K562 (cell line): ENCODE measurements at regions not wholly inside any gene's neighbourhood (a gene's known extent, or its start where the extent isn't known, plus 50 kb on each side); places are given as distances from the start of the nearest gene placed in this dataset.

Experiments used
- ATAC-seq: fragments of 200-7000 bp; cut with Tn5 transposase; 3 replicates; pipeline ENCODE4 v1.9.1; 2020; ENCODE audit warnings: moderate library complexity
- BruUV-seq: library from RNA; stranded (reverse); fragments of 400-500 nt; replicated peaks from 2 replicates; lab custom pipeline; 2021; lab: Mats Ljungman, UMichigan
- CTCF ChIA-PET: fragments of 300-600 bp; formaldehyde crosslinking; extraction: SDS; loops from one replicate; lab custom pipeline; 2021; ENCODE audit warnings: low intra/inter-chr PET ratio; lab: Yijun Ruan, JAX
- POLR2A ChIA-PET: fragments of 300-600, 350-650 bp; sonication (Branson Sonifier 250); formaldehyde crosslinking; extraction: SDS; loops from one replicate; lab custom pipeline; 2021; ENCODE audit warnings: antibody characterized with exemption, inconsistent platforms; lab: Yijun Ruan, JAX
- DNase-seq, 4 experiments: peaks; one replicate each; pipeline versions ENCODE4 v3.0.0 to v3.0.0-alpha.2; 2011 to 2018; ENCODE audit warnings: low spot score in 3 of 4, mixed read lengths in 3 of 4; ENCODE audit errors: extremely low read depth in 1 of 4
- FAIRE-seq: peaks from 2 replicates; lab custom pipeline; 2011; peaks lifted over from hg19 to GRCh38; lab: Jason Lieb, UNC
- H2AFZ ChIP-seq: 2 replicates; pipeline ENCODE4 v1.6.0; 2011; ENCODE audit warnings: low read depth, low read length, control low read depth, inconsistent platforms
- H3K27ac ChIP-seq: fragments of 200-600 bp; 3 replicates; pipeline ENCODE4 v1.8.0; 2011; ENCODE audit warnings: low read depth, mild to moderate bottlenecking, control low read depth, inconsistent platforms, low read length, moderate library complexity, mixed read lengths; ENCODE audit errors: extremely low read depth
- H3K27me3 ChIP-seq, 2 experiments: fragments of 300-600 bp in 1 of 2; 2 replicates in 1 of 2; 3 replicates in 1 of 2; pipeline versions ENCODE4 v1.6.0 to v1.8.0; 2011; ENCODE audit warnings: inconsistent platforms in 2 of 2, low read length in 2 of 2, mild to moderate bottlenecking in 1 of 2, mixed read lengths in 1 of 2, moderate library complexity in 1 of 2; ENCODE audit not compliant: control insufficient read depth in 2 of 2, insufficient read depth in 2 of 2
- H3K36me3 ChIP-seq: fragments of 300-600 bp; 3 replicates; pipeline ENCODE4 v1.8.0; 2011; ENCODE audit warnings: mild to moderate bottlenecking, low read length, inconsistent platforms; ENCODE audit not compliant: control insufficient read depth, insufficient read depth
- H3K4me1 ChIP-seq, 2 experiments: fragments of 200-600 bp in 1 of 2; replicated peaks in 1 of 2; 2 replicates in 1 of 2; 3 replicates in 1 of 2; pipeline versions ENCODE4 v1.5.1 to v1.8.0; 2011; ENCODE audit warnings: inconsistent platforms in 2 of 2, low read length in 2 of 2, mild to moderate bottlenecking in 1 of 2, mixed read lengths in 1 of 2, moderate library complexity in 1 of 2; ENCODE audit not compliant: control insufficient read depth in 2 of 2, insufficient read depth in 2 of 2
- H3K4me2 ChIP-seq: 2 replicates; pipeline ENCODE4 v1.6.1; 2011; ENCODE audit warnings: low read length, control low read depth, inconsistent platforms, mixed read lengths; ENCODE audit not compliant: insufficient read depth
- H3K4me3 ChIP-seq: fragments of 200-600 bp; sonication (generic), shearing (Covaris generic); 2 replicates; pipeline ENCODE4 v1.5.1; 2016; ENCODE audit warnings: control low read depth, inconsistent platforms
- H3K79me2 ChIP-seq: fragments of 200-600 bp; 3 replicates; pipeline ENCODE4 v1.8.0; 2011; ENCODE audit warnings: low read length, inconsistent platforms; ENCODE audit not compliant: control insufficient read depth, insufficient read depth
- H3K9ac ChIP-seq, 2 experiments: 2 replicates each; pipeline versions ENCODE4 v1.6.0 to v1.6.1; 2011; ENCODE audit warnings: low read depth in 2 of 2, low read length in 2 of 2, control low read depth in 1 of 2, inconsistent platforms in 1 of 2, mild to moderate bottlenecking in 1 of 2, mixed read lengths in 1 of 2; ENCODE audit not compliant: insufficient read depth in 1 of 2
- H3K9me1 ChIP-seq: one replicate; pipeline ENCODE4 v1.6.0; 2011; ENCODE audit warnings: inconsistent platforms, mild to moderate bottlenecking, low read length, moderate library complexity; ENCODE audit not compliant: control insufficient read depth, insufficient read depth
- H3K9me3 ChIP-seq: replicated peaks from 2 replicates; pipeline ENCODE4 v1.5.1; 2011; ENCODE audit warnings: low read depth, low read length, inconsistent platforms; ENCODE audit not compliant: control insufficient read depth, insufficient read depth
- H4K20me1 ChIP-seq: replicated peaks from 2 replicates; pipeline ENCODE4 v1.6.1; 2011; ENCODE audit warnings: low read length, inconsistent platforms, mixed read lengths; ENCODE audit not compliant: control insufficient read depth, insufficient read depth
- ARID1B ChIP-seq: fragments of 450-650 bp; IDR thresholded peaks from 2 replicates; pipeline ENCODE4 v1.6.1; 2016; ENCODE audit warnings: antibody characterized with exemption, mild to moderate bottlenecking, inconsistent platforms
- GMEB1 ChIP-seq: fragments of 250-450 bp; sonication (Bioruptor Pico); IDR thresholded peaks from 2 replicates; pipeline ENCODE4 v1.4.0; 2020; ENCODE audit warnings: mild to moderate bottlenecking
- GTF2B ChIP-seq: IDR thresholded peaks from 2 replicates; pipeline ENCODE4 v1.6.1; 2011; ENCODE audit not compliant: insufficient read length; ENCODE audit errors: extremely low read depth
- RERE ChIP-seq: sonication (generic); formaldehyde crosslinking; IDR thresholded peaks from 2 replicates; pipeline ENCODE4 v1.8.0; 2023; ENCODE audit warnings: missing genetic modification reagents, mild to moderate bottlenecking, borderline replicate concordance
- RFX5 ChIP-seq: IDR thresholded peaks from 2 replicates; pipeline ENCODE4 v1.6.1; 2011; ENCODE audit warnings: low read depth, mild to moderate bottlenecking, improper control_type of control experiment, low read length
- RFX7 ChIP-seq: fragments of 250-450 bp; sonication (Bioruptor Pico); IDR thresholded peaks from 2 replicates; pipeline ENCODE4 v1.5.1; 2021; ENCODE audit warnings: mild to moderate bottlenecking
- SNIP1 ChIP-seq: fragments of 450-650 bp; IDR thresholded peaks from 2 replicates; pipeline ENCODE4 v1.7.1; 2017; ENCODE audit warnings: low read depth, mild to moderate bottlenecking
- SRSF9 ChIP-seq: fragments of 200-400 bp; formaldehyde crosslinking; IDR thresholded peaks from 2 replicates; pipeline ENCODE4 v1.6.1; 2017; ENCODE audit warnings: low read depth, low read length, borderline replicate concordance
- ZNF239 ChIP-seq: fragments of 250-450 bp; sonication (Bioruptor Pico); IDR thresholded peaks from 2 replicates; pipeline ENCODE4 v1.4.0; 2020; ENCODE audit warnings: mild to moderate bottlenecking
- WGBS: fragments of 100-300 bp; shearing (Covaris generic); methylation state at CpG from one replicate; pipeline ENCODE4 v1.1.6; 2016; ENCODE audit warnings: low coverage, mixed read lengths; ENCODE audit not compliant: insufficient coverage; ENCODE audit errors: missing lambda C conversion rate; 5-methylcytosine and 5-hydroxymethylcytosine counted together
- in situ Hi-C: fragments of 300-500 bp; cut with MboI; formaldehyde crosslinking; loops from 4 replicates; pipeline ENCODE4 v1.15.0; 2018; ENCODE audit warnings: inconsistent platforms, mixed read lengths
- intact Hi-C: fragments of 100-400 bp; cut with micrococcal nuclease; formaldehyde crosslinking; loops from 2 replicates; pipeline ENCODE4 v1.14.2; 2022
- TF ChIP-seq, protein P1 (sequence below): sonication (generic); formaldehyde crosslinking; IDR thresholded peaks from 2 replicates; pipeline ENCODE4 v1.8.1; 2023; ENCODE audit warnings: missing genetic modification reagents, mild to moderate bottlenecking, borderline replicate concordance

DNA sequence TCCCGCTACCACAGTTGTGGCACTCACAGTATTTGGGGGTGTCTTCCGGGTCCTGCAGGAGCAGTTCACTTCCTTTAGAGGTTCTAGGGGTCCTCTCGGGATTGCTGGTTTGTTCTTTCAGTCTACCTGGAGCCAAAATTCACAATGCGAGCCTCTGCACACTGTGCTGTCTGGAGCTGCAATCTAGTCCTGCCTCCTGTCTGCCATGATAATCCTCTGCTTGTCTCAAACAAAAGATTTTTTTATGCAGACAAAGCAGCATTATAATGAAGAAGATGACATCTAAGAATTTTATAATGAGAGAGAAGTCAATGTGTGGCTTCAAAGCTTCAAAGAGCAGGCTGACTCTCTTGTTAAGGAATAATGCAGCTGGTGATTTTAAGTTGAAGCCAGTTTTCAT, 975.1 kb upstream of the GYPC start:
- intact Hi-C loops: no loop called here
- no peaks in the 10 kb centered on the region for H3K27me3 ChIP-seq
- no peak for TF ChIP-seq RFX7
- TF ChIP-seq ARID1B: no peak
- no peak for TF ChIP-seq RERE
- TF ChIP-seq SRSF9: no peak
- TF ChIP-seq, protein P1, sequence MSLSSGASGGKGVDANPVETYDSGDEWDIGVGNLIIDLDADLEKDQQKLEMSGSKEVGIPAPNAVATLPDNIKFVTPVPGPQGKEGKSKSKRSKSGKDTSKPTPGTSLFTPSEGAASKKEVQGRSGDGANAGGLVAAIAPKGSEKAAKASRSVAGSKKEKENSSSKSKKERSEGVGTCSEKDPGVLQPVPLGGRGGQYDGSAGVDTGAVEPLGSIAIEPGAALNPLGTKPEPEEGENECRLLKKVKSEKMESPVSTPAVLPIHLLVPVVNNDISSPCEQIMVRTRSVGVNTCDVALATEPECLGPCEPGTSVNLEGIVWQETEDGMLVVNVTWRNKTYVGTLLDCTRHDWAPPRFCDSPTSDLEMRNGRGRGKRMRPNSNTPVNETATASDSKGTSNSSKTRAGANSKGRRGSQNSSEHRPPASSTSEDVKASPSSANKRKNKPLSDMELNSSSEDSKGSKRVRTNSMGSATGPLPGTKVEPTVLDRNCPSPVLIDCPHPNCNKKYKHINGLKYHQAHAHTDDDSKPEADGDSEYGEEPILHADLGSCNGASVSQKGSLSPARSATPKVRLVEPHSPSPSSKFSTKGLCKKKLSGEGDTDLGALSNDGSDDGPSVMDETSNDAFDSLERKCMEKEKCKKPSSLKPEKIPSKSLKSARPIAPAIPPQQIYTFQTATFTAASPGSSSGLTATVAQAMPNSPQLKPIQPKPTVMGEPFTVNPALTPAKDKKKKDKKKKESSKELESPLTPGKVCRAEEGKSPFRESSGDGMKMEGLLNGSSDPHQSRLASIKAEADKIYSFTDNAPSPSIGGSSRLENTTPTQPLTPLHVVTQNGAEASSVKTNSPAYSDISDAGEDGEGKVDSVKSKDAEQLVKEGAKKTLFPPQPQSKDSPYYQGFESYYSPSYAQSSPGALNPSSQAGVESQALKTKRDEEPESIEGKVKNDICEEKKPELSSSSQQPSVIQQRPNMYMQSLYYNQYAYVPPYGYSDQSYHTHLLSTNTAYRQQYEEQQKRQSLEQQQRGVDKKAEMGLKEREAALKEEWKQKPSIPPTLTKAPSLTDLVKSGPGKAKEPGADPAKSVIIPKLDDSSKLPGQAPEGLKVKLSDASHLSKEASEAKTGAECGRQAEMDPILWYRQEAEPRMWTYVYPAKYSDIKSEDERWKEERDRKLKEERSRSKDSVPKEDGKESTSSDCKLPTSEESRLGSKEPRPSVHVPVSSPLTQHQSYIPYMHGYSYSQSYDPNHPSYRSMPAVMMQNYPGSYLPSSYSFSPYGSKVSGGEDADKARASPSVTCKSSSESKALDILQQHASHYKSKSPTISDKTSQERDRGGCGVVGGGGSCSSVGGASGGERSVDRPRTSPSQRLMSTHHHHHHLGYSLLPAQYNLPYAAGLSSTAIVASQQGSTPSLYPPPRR (CRISPR knock-in tag): no peak
- TF ChIP-seq ZNF239: no peak
- no peak for TF ChIP-seq GTF2B
- no peak for TF ChIP-seq GMEB1 (CRISPR knock-in tag)
- TF ChIP-seq RFX5: no peak
- TF ChIP-seq SNIP1: no peak

More for the DNA sequence above, 975.1 kb upstream of the GYPC start:
- Histone ChIP-seq H2AFZ (no peak overlapping the region), H3K4me3 (no peak overlapping the region), H3K9ac (no peak overlapping the region), H3K79me2 (no peaks in the 10 kb centered on the region), H3K4me2 (no peak overlapping the region), H3K9me1 (no peaks in the 10 kb centered on the region), H3K36me3 (no peaks in the 10 kb centered on the region), H3K27ac (no peak overlapping the region), H3K9me3 (no peaks in the 10 kb centered on the region), H4K20me1 (no peaks in the 10 kb centered on the region), H3K4me1 (no peaks in the 10 kb centered on the region)
- DNase-seq (peak in 1 of 4 experiments; percentile 0), FAIRE-seq (no peak), ATAC-seq (no peak)
- 0% methylated on average over 4 of the region's 4 CpGs for WGBS
- ChIA-PET CTCF (no interaction called here), POLR2A (no interaction called here)
- BruUV-seq: no TSS peak
- in situ Hi-C loops: no loop called here
